Fibroblast of skin of left quadriceps (primary cell): ENCODE measurements at regions not wholly inside any gene's neighbourhood (a gene's known extent, or its start where the extent isn't known, plus 50 kb on each side); places are given as distances from the start of the nearest gene placed in this dataset.

Source experiments
- DNase-seq, 2 experiments: peaks; one replicate each; pipeline ENCODE4 v3.0.0-alpha.2; 2013; ENCODE audit warnings: low read depth in 2 of 2

DNA sequence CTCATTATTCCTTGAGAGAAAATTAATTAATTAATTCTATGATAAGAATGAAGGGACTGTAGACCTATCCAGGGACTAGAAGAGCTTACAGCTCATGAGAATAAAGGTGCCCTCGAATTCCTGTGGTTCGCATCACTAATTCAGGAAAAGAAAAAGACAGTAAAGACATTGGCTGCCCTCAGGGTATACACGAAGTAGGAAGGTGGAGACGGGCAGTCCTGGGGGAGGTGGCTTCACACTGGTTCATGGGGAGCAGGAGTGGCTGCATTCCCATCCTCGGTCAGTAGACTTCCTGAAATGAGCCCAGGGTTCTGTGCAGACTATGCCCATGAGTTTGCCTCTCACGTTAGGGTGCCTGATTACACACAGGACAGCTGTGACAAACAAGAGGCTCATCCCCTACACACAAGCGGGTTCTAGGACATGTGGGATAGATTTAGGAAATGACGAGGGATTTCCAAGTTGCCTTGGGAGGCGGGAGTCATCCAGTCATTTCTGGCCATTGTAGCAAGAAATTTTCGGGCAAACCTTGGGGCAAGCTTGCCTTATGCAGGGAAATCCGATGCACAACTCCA, 282.2 kb downstream of the CYP26B1 start:
- DNase-seq = no peak

DNA sequence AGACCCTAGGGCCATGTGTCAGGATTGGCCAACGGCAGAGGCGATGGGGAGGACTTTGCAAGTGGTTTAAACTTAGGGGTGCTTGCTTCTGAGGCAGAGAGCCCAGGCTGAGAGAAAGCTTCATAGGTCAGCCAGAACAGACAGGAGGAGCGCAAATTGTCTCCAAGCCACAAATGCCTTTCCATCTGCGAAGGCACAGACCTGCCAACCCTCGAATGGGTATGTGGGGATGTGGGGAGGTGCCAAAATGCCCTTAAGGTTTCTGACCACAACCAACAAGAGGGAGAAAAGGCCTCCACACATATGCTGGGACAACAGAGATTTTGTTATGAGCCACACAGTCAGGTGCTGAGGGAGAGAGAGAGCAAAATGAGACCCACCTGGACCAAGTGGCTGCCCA, 283.6 kb downstream of the CYP26B1 start:
- no peak for DNase-seq

DNA sequence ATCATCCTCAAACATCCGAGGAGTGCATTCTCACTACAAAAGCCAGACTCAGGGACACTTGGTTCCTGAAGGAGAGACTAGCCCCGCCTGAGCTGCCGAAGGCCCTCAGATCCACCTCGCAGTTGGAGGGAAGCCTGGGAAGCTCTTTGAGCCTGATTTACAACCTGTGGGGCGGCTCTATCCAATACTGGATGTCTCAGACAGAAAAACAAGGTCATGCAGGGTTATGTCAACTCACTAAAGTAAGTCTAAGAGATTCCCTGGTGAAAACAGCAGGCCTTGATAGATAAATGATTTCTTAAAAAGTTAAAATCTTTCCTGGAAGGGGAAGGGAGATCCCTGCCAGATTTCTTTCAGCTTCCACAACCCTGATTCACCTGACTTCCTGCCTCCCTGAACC, 284.3 kb downstream of the CYP26B1 start:
- no peak for DNase-seq

DNA sequence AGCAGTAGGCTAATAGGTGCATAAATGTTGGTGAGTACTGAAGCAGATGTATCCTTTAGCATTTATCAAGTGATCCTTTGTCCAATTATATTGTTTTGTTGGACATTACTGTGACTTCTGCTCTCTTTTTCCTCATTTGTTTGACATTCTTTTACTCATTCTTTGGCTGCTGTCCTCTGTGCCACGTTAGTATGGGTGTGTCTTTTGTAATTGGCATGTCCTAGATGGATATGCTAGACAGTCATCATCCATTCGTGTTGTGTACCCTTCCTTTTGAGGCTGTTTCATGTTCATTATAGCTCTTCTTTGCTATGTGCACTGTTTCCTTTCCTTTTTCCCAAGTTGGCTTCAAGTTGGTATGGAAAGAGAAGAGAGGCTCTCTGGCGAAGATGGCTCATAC, 284.7 kb downstream of the CYP26B1 start:
- no peak for DNase-seq

DNA sequence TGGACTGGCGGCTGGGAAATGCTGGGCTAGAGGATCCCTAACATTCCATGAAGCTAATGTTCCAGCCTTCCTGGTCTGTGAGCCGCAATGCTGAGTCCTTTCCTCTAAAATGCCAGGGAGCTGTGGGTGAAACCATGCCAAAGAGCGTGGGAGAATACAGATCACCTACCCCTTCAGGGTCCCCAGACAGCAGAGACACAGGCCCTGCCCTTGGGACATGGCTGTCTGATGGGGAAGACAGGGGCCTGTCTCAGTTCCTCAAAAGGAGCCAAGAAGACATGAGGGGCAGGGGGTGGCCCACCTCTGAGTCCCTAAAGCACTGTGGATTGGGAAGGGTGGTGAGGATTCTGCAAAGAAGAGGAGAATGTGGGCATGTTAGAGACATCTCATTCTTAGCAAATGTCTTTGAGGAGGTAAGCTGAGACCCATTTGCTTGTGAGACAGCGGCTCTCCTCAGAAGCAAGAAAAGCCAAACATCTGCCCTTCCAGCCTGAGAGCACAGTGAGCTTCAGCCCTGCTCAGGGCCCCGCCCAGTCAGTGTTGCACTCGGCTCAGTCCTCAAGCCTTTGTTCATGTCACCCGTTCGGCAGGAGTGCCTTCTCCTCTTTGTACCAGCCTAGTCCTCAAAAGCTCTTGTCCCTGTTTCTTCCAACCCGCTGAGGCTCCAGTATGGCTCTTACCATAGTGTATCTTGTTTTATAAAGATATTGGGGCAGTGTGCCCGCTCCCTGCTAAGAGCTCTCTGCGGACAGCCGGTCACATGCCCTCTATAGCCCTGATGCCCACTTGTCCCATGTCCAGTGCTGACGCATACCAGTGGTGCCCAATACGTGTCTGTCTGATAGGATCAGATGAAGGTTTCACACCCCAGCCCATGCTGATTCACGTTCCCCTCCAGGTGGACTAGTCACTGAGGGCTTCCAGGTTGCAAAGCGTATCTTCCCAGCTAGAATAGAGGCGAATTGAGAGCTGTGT, 286.2 kb downstream of the CYP26B1 start:
- DNase-seq = no peak

DNA sequence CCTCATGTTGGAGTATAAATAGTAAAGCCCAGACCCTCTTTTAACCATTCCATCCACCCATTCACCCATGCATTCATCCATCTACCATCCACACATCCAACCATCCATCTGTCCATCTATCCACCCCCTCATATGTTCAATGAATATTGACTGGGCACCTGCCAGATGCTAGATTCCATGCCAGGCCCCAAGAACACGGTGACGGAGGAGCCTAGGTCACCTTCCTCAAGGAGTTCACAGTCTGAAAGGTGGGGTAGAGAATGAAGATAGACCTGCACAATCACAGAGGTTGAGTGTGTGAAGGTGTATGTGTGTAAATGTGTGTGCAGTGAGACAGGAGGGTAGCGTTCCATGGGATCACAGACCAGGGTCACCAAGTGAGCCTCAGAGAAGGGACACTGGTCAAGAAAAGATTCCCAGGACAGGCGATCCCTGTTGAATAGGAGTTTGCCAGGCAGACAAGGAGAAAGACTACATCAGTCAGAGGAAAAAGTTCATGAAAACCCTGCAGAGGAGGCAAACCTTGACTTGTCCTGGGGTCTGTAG, 287.2 kb downstream of the CYP26B1 start:
- DNase-seq = no peak

DNA sequence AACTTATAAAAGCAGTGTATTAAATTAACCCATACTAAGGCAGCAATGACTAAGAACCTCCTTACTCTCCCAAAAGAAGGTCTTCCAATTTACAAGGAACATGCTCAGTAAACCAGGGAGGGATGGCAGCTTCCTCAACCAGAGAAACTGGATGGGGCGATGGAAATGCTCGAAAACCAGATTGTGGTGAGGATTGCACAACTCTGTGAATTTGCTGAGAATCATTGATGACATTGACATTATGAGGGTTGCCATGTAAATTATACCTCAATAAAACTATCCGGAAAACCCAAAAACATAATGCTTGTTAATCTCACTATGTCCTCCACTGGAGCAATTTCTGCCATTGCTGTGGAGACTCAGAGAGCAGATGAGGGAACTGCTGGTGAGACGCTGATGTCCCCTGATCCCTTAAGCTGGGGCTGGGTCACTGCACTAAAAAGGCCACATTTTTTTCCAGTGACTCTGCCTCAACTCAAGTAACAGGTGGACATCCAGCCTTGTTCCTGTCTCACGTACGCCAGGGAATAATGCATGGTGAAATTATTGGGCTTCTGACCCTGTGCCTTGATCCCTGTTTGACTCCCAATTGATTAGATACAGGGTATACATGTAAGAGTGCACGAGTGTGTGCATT, 288.3 kb downstream of the CYP26B1 start:
- no peak for DNase-seq

DNA sequence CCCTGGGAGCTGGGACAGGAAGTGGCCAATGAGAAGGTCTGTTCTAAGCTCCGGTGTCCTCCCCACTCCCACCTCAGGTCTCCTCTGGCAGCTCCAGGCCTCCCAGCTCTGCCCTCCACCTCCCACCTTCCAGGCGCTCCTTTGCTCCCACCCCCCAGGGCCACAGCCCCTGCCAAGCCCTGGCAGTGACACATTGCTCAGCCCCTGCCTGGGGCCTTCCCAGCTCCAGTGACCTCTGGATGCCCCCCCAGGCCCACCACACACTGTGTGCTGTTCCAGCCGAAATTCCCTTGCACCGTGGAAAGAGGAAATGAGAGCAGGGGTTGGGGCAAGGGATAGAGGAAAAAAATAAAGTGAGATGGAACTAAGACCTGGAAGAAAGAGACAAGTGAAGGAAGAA, 289.6 kb downstream of the CYP26B1 start:
- DNase-seq = no peak

DNA sequence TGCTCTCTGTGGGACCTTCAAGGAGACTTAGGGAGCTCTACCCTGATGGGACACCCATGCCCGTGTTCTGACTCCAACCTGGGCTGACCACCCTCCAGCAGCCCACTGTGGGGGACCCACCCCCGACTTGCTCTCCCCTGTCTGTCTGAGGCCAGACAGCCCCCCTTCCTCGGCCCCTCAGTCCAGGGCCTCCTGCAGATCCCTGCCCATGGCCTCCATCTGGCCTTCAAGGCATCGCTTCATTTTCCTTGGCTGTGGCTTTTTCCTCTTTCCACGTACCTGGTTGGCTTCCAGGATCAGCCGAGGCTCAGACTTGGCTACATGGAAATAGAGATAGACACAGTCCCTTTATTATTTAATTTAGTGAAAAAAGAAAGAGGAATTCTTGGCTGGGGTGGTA, 290.0 kb downstream of the CYP26B1 start:
- DNase-seq = no peak

DNA sequence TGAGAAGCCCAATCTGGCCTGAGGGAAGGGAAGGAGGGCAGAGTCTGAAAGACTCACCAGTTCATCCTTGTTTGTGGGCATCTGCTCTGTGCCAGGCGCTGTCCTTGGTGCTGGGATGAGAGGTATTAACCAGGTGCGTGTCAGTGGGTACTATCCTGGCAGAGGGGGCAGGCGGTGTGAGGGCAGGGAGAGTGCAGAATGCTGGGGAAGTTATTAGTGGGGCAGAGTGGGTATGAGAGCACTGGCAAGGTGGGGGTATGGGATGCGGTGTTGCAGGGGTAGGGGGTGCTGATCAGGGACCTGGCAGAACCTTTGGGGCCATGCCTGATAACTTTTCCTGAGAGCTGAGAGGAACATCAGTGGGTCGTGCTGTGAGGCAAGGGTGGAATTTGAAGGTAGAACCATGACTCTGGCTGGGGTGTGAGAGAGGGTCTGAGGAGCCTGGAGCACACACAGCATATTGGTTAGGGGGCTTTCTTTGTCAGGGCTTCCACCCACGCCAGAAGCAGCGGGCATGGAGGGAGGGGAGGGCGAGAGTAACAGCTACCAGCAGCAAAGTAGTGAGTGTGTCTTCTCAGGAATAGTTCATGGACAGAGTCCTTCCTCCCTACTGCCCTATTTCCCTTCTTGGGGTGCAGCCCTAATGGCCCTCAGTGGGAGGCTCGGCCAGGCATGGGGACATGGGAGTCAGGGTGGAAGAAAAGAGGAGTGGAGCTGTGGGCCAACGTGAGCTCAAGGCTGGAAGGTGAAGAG, 290.7 kb downstream of the CYP26B1 start:
- DNase-seq = no peak

DNA sequence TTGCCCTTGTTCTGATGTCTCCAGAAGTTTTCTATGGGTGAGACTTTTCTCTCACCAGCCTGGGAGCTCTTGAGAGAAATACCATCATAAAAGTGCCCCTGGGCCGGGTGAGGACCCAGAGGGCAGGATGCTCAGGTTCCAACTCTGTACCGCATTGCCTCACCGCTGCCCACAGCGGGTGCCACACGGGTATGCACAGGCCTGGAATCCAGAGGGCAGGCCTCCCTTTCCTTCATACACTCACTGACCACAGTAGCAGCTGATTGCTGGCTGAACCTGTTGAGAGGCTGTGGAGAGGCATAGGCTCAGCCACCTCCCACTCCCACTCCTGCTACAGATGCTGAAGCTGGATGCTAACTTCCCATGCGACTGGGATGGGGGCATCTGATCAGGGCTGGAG, 293.8 kb downstream of the CYP26B1 start:
- DNase-seq = no peak

DNA sequence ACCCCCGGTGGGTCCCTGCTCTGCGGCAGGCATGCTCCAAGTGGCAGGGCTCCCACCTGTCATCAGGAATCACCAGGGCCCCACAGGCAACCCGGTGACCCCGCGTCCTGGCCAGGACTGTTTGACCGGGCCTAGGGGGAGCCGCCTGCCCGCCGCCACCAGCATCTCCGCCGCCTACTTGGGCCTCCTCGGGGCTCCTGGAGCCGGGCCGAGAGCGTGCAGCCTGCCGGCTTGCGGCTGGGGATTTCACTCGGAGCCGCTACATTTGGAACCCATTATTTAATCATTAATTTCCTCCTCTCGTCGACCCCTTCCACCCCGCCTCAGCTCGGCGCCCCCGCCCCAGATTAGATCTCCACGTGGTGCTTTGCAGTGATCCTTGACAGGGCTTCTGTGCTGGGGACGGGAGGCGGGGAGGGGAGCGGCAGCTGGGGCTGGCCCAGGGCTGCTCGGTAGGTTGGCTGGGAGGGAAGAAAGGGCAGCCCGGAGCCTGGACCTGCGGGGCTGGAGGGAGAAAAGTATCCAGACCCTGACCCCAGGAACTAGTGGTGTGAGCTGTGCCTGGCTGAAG, 295.4 kb downstream of the CYP26B1 start:
- peak in 1 of 2 experiments; percentile 25 for DNase-seq

DNA sequence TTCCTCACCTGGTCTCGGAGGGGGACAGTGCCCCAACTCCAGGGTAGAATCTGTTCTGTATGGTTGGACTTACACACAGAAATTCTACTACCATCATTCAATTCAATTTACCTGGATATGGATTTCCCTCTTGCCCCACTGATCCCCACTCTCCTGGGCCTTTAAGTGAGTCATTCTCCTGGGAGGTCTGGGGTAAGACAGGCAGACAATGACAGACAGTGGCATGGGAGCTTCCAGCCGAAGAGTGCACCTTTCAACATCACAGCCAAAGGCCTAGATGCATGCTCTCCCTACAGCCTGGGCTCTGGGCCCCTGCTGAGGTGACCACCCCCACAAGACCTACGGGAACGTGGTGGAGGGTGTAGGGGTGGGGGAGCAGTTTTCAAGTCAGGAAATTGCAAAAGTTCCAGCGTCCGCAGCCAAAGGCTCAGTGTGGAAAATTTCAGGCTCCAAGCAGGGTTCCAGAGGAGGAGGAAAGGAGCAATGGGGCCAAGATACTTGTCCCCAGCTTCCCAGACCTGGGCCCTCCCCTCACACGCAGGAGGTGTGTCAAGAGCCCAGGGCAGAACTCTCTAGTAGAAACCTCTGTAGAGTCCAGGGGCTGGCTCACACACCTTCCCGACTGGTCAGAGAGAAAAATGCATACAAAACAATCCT, 296.4 kb downstream of the CYP26B1 start:
- DNase-seq = no peak

DNA sequence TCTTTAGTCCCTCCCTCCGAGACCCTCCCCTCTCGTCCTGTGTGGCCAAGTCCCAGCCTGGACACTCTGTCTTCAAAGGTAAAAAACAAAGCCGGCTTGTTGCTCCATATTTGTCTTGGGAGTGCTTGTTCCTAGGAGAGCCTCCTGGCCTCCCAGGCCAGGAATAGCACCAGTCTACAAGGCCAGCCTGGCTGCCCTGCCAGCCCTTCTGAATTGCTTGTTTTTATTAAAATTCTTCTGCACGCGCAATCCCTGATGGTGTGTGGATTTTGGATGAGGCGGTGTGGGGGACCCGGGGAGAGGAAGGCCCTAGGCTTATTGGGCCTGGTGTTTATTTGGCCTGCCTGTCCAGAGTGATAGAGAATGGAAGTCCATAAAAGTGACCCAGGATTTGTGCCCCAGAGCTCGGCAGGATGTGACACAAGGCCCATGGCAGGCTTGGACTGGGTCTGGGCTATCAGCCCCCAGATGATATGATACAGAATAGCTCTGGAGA, 297.3 kb downstream of the CYP26B1 start:
- DNase-seq = no peak

DNA sequence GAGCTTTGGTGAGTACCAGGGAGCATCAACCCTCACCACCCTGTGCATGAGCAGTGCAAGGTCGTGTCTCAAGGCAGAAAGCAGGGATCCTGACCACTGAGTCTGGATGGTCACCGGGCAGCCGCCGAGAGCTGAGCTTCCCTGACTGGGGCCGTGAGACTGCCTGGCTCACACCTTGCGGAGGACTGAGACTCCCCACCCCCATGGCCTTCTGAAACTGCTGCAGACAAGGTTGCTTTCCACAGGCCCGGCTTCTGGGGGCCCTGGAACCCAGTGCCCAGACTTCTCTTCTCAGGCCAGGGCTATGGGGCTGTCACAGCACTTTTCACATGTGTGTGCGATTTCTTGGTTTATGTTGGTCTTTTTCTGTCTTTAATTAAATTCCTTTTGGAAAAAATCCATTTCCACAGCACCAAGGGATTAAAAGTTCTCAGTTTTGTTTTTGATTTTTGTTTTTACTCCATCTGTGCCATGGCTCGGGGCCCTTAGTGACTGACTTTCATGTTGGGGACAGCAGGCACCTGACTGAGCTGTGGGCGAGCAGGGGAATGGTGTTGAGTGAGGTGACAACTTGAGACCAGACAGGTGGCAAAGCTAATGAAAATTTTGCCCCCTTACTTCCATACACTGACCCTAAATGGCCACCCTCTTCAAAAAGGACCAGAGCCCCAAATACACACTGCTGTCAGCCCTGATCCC, 297.9 kb downstream of the CYP26B1 start:
- DNase-seq = no peak

DNA sequence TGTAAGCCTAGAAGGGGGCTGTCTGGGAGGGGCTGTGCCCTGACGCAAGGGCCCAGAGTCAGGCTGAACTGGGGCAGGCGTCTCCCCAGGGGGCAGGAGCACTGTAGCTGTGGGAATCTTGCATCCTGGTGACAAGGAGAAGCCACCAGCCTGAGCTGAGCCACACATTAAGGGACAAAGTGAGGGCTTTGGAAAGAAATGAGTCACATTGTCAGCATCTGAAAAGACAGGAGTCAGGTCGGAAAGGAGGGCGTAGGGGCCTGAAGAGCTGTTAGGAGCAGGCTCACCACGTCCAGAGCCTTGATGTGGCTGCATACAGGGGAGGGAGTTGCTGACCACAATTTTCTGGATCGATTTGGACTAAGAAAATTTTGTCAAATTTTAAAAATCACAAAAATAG, 298.6 kb downstream of the CYP26B1 start:
- DNase-seq = no peak

DNA sequence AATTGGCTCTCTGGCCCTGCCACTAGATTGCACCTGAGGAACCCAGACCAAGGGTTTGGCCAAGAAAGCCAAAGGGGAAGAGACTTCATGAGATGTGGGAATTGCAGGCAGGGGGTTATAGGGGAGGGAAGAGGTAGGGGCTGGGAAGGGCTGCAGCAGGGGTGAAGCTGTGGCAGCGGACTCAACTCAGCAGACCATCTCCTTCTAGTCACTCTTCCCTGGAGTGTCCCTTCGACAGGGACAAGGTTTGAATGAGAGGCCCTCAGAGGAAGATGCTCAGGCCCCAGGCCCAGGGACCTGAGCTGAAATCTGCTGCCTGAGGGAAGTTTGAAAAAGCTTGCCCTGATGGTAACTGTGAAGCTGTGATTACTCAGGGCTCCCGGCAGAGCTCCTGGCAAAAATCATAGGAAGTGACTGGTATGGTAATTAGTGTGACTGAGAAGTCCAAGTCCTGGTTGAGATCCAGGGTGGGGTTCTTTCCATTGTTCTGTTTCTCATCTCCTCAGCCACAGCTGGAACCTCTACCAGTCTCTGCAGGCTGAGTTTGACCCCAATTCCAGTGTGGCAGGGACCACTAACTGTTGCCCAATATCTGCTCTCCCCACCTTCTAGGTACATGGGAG, 300.9 kb downstream of the CYP26B1 start:
- no peak for DNase-seq

DNA sequence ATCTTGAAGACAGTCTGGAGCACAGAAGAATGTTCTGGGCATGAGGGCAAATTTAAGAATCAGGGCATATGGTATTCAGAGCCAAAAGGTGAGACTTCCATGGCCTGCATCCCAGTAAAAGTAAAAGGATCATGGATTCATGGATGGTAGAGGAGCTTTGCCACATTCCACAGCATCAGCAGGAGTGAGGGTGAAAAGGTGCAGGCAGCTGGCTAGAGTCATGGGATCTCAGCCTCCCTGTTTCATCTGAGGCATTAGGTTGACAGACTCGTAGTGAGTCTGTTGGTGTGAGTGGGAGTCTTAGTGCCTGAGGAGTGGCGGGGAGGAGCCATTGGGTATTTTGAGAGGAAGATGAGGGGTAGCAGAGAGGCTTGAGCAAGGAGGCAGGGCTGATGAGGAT, 301.6 kb downstream of the CYP26B1 start:
- DNase-seq = no peak

DNA sequence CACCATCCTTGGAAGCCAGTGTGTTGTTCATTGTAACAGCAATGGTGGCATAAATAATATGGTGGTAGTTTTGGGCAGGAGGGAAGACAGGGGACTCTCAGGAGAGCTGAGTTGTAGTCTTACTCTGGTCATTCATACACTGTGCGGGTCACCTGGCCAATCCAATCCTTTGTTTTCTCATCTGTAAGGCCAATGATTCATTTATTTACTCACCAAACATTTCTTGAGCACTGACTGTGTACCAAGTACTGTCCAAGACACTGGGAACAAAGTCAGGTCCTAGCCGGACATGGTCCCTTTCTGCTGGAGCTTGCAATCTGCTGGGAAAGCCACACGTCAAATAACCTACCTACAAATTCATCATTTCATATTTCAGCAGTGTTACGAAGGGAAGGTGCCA, 302.7 kb downstream of the CYP26B1 start:
- no peak for DNase-seq

DNA sequence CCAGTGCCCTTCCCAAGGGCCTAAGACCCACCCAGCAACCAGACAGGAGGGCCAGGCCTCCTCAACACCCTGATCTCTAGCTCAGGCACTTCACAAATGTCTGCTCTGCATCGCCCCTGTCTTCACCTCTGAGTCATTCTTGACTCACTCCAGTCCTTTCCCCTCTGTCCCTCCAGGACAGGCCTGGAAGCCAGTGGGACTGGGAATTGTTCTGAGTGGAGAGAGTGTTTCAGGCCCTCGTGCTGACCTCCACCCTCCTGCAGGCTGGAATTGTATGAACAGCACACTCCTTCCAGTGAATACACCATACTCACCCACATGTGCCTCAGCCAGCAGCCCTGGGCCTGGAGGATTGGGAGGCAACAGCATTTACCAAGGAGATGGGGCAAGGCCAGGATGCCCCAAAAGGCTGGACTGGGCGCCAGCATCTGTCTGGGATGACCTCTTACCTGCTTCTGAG, 304.2 kb downstream of the CYP26B1 start:
- no peak for DNase-seq
